ENCODE measurements at regions not wholly inside any gene's neighbourhood (a gene's known extent, or its start where the extent isn't known, plus 50 kb on each side); places are given as distances from the start of the nearest gene placed in this dataset.

DNA sequence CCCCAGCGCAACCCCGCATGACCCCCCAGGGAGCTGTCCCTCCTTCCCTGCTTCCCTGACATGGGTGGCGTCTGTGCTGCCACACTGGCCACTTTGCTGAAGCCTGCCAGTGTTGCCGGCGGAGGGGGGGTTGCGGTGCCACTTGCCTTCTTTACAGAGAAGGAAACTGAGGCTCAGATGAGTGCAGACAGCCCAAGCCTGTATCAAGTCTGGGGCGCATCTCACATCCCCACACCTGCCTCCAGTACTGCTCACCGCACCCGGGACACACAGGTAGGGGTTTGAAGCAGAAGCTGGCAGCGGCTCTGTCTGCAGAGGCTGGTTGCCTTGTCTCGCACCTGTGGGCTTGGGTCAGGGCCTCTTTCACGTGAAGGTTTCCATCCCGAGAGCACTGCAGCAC lies 104.7 kb upstream of the RTL1 start:
- TF ChIP-seq POLR2AphosphoS5 (IDR thresholded peaks at IDR 0.05; ENCODE audit: low read depth, low read length) (no peak), POLR2A (IDR thresholded peaks at IDR 0.05; ENCODE audit: low read depth, low read length) (no peak), TAF1 (IDR thresholded peaks at IDR 0.05; ENCODE audit: borderline replicate concordance, low read depth, low read length) (no peak)

Data from GM12892 (cell line).